ENCODE measurements at regions not wholly inside any gene's neighbourhood (a gene's known extent, or its start where the extent isn't known, plus 50 kb on each side); places are given as distances from the start of the nearest gene placed in this dataset.

DNA sequence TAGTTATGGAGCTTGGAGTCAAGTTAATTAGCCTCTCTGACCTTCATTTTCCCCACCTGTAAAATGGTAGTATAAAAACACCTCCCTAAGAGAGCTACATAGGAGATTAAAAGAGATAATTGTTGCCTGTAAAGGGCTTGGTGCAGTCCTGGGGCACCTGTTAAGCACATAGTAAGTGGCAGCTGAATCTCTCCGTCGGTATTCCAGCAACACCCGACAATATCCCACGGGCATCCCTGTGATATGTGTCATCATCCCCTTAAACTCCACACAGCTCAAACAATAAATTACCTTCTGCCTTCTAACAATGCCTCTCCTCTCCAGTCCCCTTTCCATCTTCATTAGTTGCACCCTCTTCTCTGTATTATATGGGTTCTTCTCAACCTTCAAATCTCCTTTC lies 121.5 kb downstream of the C11orf91 start:
- TF ChIP-seq, protein P1, sequence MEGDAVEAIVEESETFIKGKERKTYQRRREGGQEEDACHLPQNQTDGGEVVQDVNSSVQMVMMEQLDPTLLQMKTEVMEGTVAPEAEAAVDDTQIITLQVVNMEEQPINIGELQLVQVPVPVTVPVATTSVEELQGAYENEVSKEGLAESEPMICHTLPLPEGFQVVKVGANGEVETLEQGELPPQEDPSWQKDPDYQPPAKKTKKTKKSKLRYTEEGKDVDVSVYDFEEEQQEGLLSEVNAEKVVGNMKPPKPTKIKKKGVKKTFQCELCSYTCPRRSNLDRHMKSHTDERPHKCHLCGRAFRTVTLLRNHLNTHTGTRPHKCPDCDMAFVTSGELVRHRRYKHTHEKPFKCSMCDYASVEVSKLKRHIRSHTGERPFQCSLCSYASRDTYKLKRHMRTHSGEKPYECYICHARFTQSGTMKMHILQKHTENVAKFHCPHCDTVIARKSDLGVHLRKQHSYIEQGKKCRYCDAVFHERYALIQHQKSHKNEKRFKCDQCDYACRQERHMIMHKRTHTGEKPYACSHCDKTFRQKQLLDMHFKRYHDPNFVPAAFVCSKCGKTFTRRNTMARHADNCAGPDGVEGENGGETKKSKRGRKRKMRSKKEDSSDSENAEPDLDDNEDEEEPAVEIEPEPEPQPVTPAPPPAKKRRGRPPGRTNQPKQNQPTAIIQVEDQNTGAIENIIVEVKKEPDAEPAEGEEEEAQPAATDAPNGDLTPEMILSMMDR (IDR thresholded peaks at IDR 0.05): no peak
- no peak for TF ChIP-seq POLR2A (IDR thresholded peaks at IDR 0.05)
